Memory B cell (primary cell): ENCODE measurements at regions not wholly inside any gene's neighbourhood (a gene's known extent, or its start where the extent isn't known, plus 50 kb on each side); places are given as distances from the start of the nearest gene placed in this dataset.

Source experiments
- ATAC-seq: fragments of 150-1000 bp; cut with Tn5 transposase; 2 replicates; pipeline ENCODE4 v1.10.0; 2021; ENCODE audit warnings: low read depth, mild to moderate bottlenecking, moderate library complexity
- DNase-seq, 2 donors: peaks; one replicate each; pipeline ENCODE4 v3.0.0; 2022; ENCODE audit warnings: low spot score in 2 of 2
- H3K27ac Mint-ChIP-seq: one replicate; pipeline ENCODE4 v1.8.0; 2022; ENCODE audit warnings: mild to moderate bottlenecking, moderate library complexity, mixed read lengths
- H3K27me3 Mint-ChIP-seq: one replicate; pipeline ENCODE4 v1.8.0; 2022; ENCODE audit warnings: mixed read lengths
- H3K36me3 Mint-ChIP-seq: one replicate; pipeline ENCODE4 v1.8.0; 2022; ENCODE audit warnings: mild to moderate bottlenecking, mixed read lengths
- H3K4me1 Mint-ChIP-seq: one replicate; pipeline ENCODE4 v1.8.0; 2022; ENCODE audit warnings: mixed read lengths
- H3K4me3 Mint-ChIP-seq: one replicate; pipeline ENCODE4 v1.8.0; 2022; ENCODE audit warnings: mild to moderate bottlenecking, moderate library complexity, mixed read lengths
- H3K9me3 Mint-ChIP-seq: one replicate; pipeline ENCODE4 v1.8.0; 2022; ENCODE audit warnings: mixed read lengths

- Mint-ChIP-seq H3K27ac (no peak overlapping the region), H3K4me1 (no peaks in the 10 kb centered on the region), H3K4me3 (no peak overlapping the region), H3K9me3 (no peaks in the 10 kb centered on the region), H3K27me3 (peaks cover 4% of the 10 kb centered on the region), H3K36me3 (no peaks in the 10 kb centered on the region)
- ATAC-seq (no peak), DNase-seq (no peak)
These were observed 90.0 kb downstream of the CXCL12 start for GRCh38 chr10:44294726-44295412.

GRCh38 chr10:44293842-44294241 is 91.1 kb downstream of the CXCL12 start:
- DNase-seq (no peak), ATAC-seq (no peak)
- Mint-ChIP-seq H3K4me3 (no peak overlapping the region), H3K27me3 (peaks cover 4% of the 10 kb centered on the region), H3K36me3 (no peaks in the 10 kb centered on the region), H3K4me1 (no peaks in the 10 kb centered on the region), H3K9me3 (no peaks in the 10 kb centered on the region), H3K27ac (no peak overlapping the region)

- H3K9me3 Mint-ChIP-seq, result no peaks in the 10 kb centered on the region
- no peak for DNase-seq
- H3K4me1 Mint-ChIP-seq, result no peaks in the 10 kb centered on the region
These were observed 91.6 kb downstream of the CXCL12 start for GRCh38 chr10:44293306-44293778.

GRCh38 chr10:44292390-44293002 is 92.4 kb downstream of the CXCL12 start:
- no peak overlapping the region for H3K4me3 Mint-ChIP-seq

More at GRCh38 chr10:44293306-44293778, 91.6 kb downstream of the CXCL12 start:
- ATAC-seq, result no peak
- no peak overlapping the region for H3K27ac Mint-ChIP-seq
- peaks cover 4% of the 10 kb centered on the region for H3K27me3 Mint-ChIP-seq
- H3K4me3 Mint-ChIP-seq, result no peak overlapping the region
- H3K36me3 Mint-ChIP-seq, result no peaks in the 10 kb centered on the region

GRCh38 chr10:44291091-44291490 is 93.8 kb downstream of the CXCL12 start:
- Mint-ChIP-seq H3K27me3 (peaks cover 4% of the 10 kb centered on the region), H3K4me1 (no peaks in the 10 kb centered on the region), H3K36me3 (no peaks in the 10 kb centered on the region), H3K9me3 (no peaks in the 10 kb centered on the region), H3K4me3 (no peak overlapping the region), H3K27ac (no peak overlapping the region)
- ATAC-seq (no peak), DNase-seq (no peak)

More at GRCh38 chr10:44292390-44293002, 92.4 kb downstream of the CXCL12 start:
- no peak for DNase-seq
- ATAC-seq, result no peak
- Mint-ChIP-seq H3K9me3 (no peaks in the 10 kb centered on the region), H3K4me1 (no peaks in the 10 kb centered on the region), H3K27ac (no peak overlapping the region), H3K36me3 (no peaks in the 10 kb centered on the region), H3K27me3 (peaks cover 4% of the 10 kb centered on the region)

GRCh38 chr10:44289125-44289524 is 95.8 kb downstream of the CXCL12 start:
- no peaks in the 10 kb centered on the region for H3K4me1 Mint-ChIP-seq
- no peaks in the 10 kb centered on the region for H3K9me3 Mint-ChIP-seq
- no peak overlapping the region for H3K27ac Mint-ChIP-seq
- no peak for DNase-seq
- no peak overlapping the region for H3K4me3 Mint-ChIP-seq
- no peaks in the 10 kb centered on the region for H3K36me3 Mint-ChIP-seq
- peaks cover 6% of the 10 kb centered on the region for H3K27me3 Mint-ChIP-seq
- no peak for ATAC-seq

- H3K9me3 Mint-ChIP-seq, result no peaks in the 10 kb centered on the region
- H3K36me3 Mint-ChIP-seq, result no peaks in the 10 kb centered on the region
These were observed 97.5 kb downstream of the CXCL12 start for GRCh38 chr10:44287408-44287807.

GRCh38 chr10:44284198-44285084 is 100.5 kb downstream of the CXCL12 start:
- DNase-seq (no peak), ATAC-seq (no peak)
- no peaks in the 10 kb centered on the region for H3K36me3 Mint-ChIP-seq
- H3K4me1 Mint-ChIP-seq, result no peaks in the 10 kb centered on the region
- H3K27me3 Mint-ChIP-seq, result peaks cover 2% of the 10 kb centered on the region
- no peak overlapping the region for H3K27ac Mint-ChIP-seq
- no peak overlapping the region for H3K4me3 Mint-ChIP-seq
- H3K9me3 Mint-ChIP-seq, result no peaks in the 10 kb centered on the region

More at GRCh38 chr10:44287408-44287807, 97.5 kb downstream of the CXCL12 start:
- no peak overlapping the region for H3K27ac Mint-ChIP-seq
- peaks cover 4% of the 10 kb centered on the region for H3K27me3 Mint-ChIP-seq
- ATAC-seq (no peak), DNase-seq (no peak)
- H3K4me1 Mint-ChIP-seq, result no peaks in the 10 kb centered on the region
- H3K4me3 Mint-ChIP-seq, result no peak overlapping the region

GRCh38 chr10:44282626-44283300 is 102.1 kb downstream of the CXCL12 start:
- Mint-ChIP-seq H3K36me3 (no peaks in the 10 kb centered on the region), H3K9me3 (no peaks in the 10 kb centered on the region), H3K4me1 (no peaks in the 10 kb centered on the region), H3K4me3 (no peak overlapping the region), H3K27ac (no peak overlapping the region), H3K27me3 (peaks cover 2% of the 10 kb centered on the region)
- DNase-seq (no peak), ATAC-seq (no peak)

GRCh38 chr10:44281662-44282061 is 103.2 kb downstream of the CXCL12 start:
- Mint-ChIP-seq H3K27me3 (peaks cover 2% of the 10 kb centered on the region), H3K27ac (no peak overlapping the region), H3K9me3 (peaks cover 2% of the 10 kb centered on the region), H3K4me1 (no peaks in the 10 kb centered on the region), H3K36me3 (no peaks in the 10 kb centered on the region), H3K4me3 (no peak overlapping the region)
- no peak for ATAC-seq
- no peak for DNase-seq

- H3K9me3 Mint-ChIP-seq, result peaks cover 6% of the 10 kb centered on the region
- H3K4me3 Mint-ChIP-seq, result no peak overlapping the region
- H3K27me3 Mint-ChIP-seq, result peaks cover 2% of the 10 kb centered on the region
- H3K27ac Mint-ChIP-seq, result no peak overlapping the region
- ATAC-seq (no peak), DNase-seq (no peak)
- no peaks in the 10 kb centered on the region for H3K4me1 Mint-ChIP-seq
- H3K36me3 Mint-ChIP-seq, result no peaks in the 10 kb centered on the region
These were observed 103.7 kb downstream of the CXCL12 start for GRCh38 chr10:44281089-44281613.

GRCh38 chr10:44280226-44281014 is 104.5 kb downstream of the CXCL12 start:
- no peak for ATAC-seq
- DNase-seq, result no peak
- H3K27ac Mint-ChIP-seq, result no peak overlapping the region
- H3K4me1 Mint-ChIP-seq, result no peaks in the 10 kb centered on the region
- no peaks in the 10 kb centered on the region for H3K36me3 Mint-ChIP-seq
- H3K4me3 Mint-ChIP-seq, result no peak overlapping the region
- H3K27me3 Mint-ChIP-seq, result peaks cover 2% of the 10 kb centered on the region
- H3K9me3 Mint-ChIP-seq, result peaks cover 10% of the 10 kb centered on the region
